Keratinocyte (primary cell): ENCODE measurements at regions not wholly inside any gene's neighbourhood (a gene's known extent, or its start where the extent isn't known, plus 50 kb on each side); places are given as distances from the start of the nearest gene placed in this dataset.

Source experiments
- DNase-seq: peaks from one replicate; pipeline ENCODE4 v3.0.0-alpha.2; 2011; ENCODE audit warnings: low read depth, missing footprints, low spot score
- FAIRE-seq: peaks from 2 replicates; lab custom pipeline; 2011; peaks lifted over from hg19 to GRCh38; lab: Jason Lieb, UNC
- H2AFZ ChIP-seq: 2 replicates; pipeline ENCODE4 v1.6.0; 2012; ENCODE audit warnings: low read length, control low read depth, inconsistent platforms; ENCODE audit not compliant: control insufficient read depth
- H3K27ac ChIP-seq: 2 replicates; pipeline ENCODE4 v1.5.1; 2011; ENCODE audit warnings: low read length; ENCODE audit not compliant: control insufficient read depth, insufficient read depth
- H3K27me3 ChIP-seq: 3 replicates; pipeline ENCODE4 v1.6.0; 2011; ENCODE audit warnings: low read length; ENCODE audit not compliant: control insufficient read depth, insufficient read depth; ENCODE audit errors: extremely low read depth
- H3K36me3 ChIP-seq, 2 experiments: 2 replicates in 1 of 2; 3 replicates in 1 of 2; pipeline ENCODE4 v1.5.1; 2011; ENCODE audit warnings: low read length in 2 of 2, mild to moderate bottlenecking in 1 of 2; ENCODE audit not compliant: control insufficient read depth in 2 of 2, insufficient read depth in 2 of 2; ENCODE audit errors: extremely low read depth in 1 of 2
- H3K4me1 ChIP-seq: 3 replicates; pipeline ENCODE4 v1.5.1; 2011; ENCODE audit warnings: low read length; ENCODE audit not compliant: control insufficient read depth, insufficient read depth; ENCODE audit errors: extremely low read depth
- H3K4me2 ChIP-seq: 3 replicates; pipeline ENCODE4 v1.6.0; 2011; ENCODE audit warnings: low read depth, low read length; ENCODE audit not compliant: control insufficient read depth, insufficient read depth; ENCODE audit errors: extremely low read depth
- H3K4me3 ChIP-seq, 3 experiments: fragments of 200-600 bp in 1 of 3; sonication (generic) in 1 of 3; 2 replicates in 2 of 3; 3 replicates in 1 of 3; pipeline ENCODE4 v1.5.1; 2011 to 2016; ENCODE audit warnings: low read length in 3 of 3, mild to moderate bottlenecking in 3 of 3, control low read depth in 2 of 3, inconsistent platforms in 1 of 3, low read depth in 1 of 3, mixed read lengths in 1 of 3, mixed run types in 1 of 3, moderate library complexity in 1 of 3; ENCODE audit not compliant: control insufficient read depth in 2 of 3, insufficient read depth in 2 of 3; ENCODE audit errors: extremely low read depth in 1 of 3
- H3K79me2 ChIP-seq: 2 replicates; pipeline ENCODE4 v1.6.0; 2012; ENCODE audit warnings: low read length; ENCODE audit not compliant: control insufficient read depth, insufficient read depth
- H3K9ac ChIP-seq: 3 replicates; pipeline ENCODE4 v1.6.0; 2011; ENCODE audit warnings: low read length; ENCODE audit not compliant: control insufficient read depth, insufficient read depth; ENCODE audit errors: extremely low read depth
- H3K9me1 ChIP-seq: 3 replicates; pipeline ENCODE4 v1.6.0; 2011; ENCODE audit warnings: low read length; ENCODE audit not compliant: control insufficient read depth, insufficient read depth; ENCODE audit errors: extremely low read depth
- H3K9me3 ChIP-seq: 2 replicates; pipeline ENCODE4 v1.5.1; 2012; ENCODE audit warnings: low read depth, low read length; ENCODE audit not compliant: control insufficient read depth
- H4K20me1 ChIP-seq: 3 replicates; pipeline ENCODE4 v1.6.0; 2011; ENCODE audit warnings: low read length; ENCODE audit not compliant: control insufficient read depth, insufficient read depth; ENCODE audit errors: extremely low read depth
- CTCF ChIP-seq, 3 experiments: IDR thresholded peaks in 1 of 3; conservative IDR thresholded peaks in 1 of 3; optimal IDR thresholded peaks in 1 of 3; 2 replicates in 2 of 3; 3 replicates in 1 of 3; pipeline versions ENCODE3 to v1.5.1; 2011; ENCODE audit warnings: low read length in 3 of 3, mild to moderate bottlenecking in 3 of 3, moderate library complexity in 2 of 3, control low read depth in 1 of 3, inconsistent platforms in 1 of 3; ENCODE audit not compliant: insufficient read depth in 2 of 3; ENCODE audit errors: extremely low read depth in 1 of 3
- EZH2 ChIP-seq: IDR thresholded peaks from one replicate; pipeline ENCODE4 v1.6.1; 2012; ENCODE audit warnings: inconsistent platforms, mild to moderate bottlenecking, low read length, moderate library complexity
- dilution Hi-C: fragments of 300-500 bp; cut with MboI; formaldehyde crosslinking; loops from one replicate; pipeline ENCODE4 v1.7.0; 2020; ENCODE audit warnings: low sequenced_read_pairs; ENCODE audit not compliant: extremely low pct_ligation_motif_present

GRCh38 chr7:15781944-15782343 lies 95.5 kb upstream of the MEOX2 start:
- Histone ChIP-seq H3K36me3 (no peaks in the 10 kb centered on the region), H3K4me2 (no peak overlapping the region), H3K27ac (no peak overlapping the region), H3K4me3 (no peak overlapping the region), H3K9me1 (no peaks in the 10 kb centered on the region), H3K9me3 (no peaks in the 10 kb centered on the region), H3K4me1 (no peaks in the 10 kb centered on the region), H3K27me3 (no peaks in the 10 kb centered on the region), H2AFZ (no peak overlapping the region), H3K9ac (no peak overlapping the region), H4K20me1 (no peaks in the 10 kb centered on the region), H3K79me2 (no peaks in the 10 kb centered on the region)
- FAIRE-seq (no peak), DNase-seq (no peak)
- dilution Hi-C loops: no loop called here
- TF ChIP-seq CTCF (optimal IDR thresholded peaks at IDR 0.05 in 1 of 3, IDR thresholded peaks at IDR 0.05 in 1 of 3, conservative IDR thresholded peaks at IDR 0.05 in 1 of 3; ENCODE audit: extremely low read depth in 1 of 3, insufficient read depth in 2 of 3, low read length in 3 of 3) (no peak), EZH2 (no peak)

- Histone ChIP-seq H3K4me2 (no peak overlapping the region), H3K9ac (no peak overlapping the region), H2AFZ (no peak overlapping the region), H4K20me1 (no peaks in the 10 kb centered on the region), H3K4me3 (no peak overlapping the region), H3K9me3 (no peaks in the 10 kb centered on the region), H3K4me1 (no peaks in the 10 kb centered on the region), H3K36me3 (no peaks in the 10 kb centered on the region), H3K27me3 (no peaks in the 10 kb centered on the region), H3K27ac (no peak overlapping the region), H3K9me1 (no peaks in the 10 kb centered on the region), H3K79me2 (no peaks in the 10 kb centered on the region)
- dilution Hi-C loops: no loop called here
- no peak for FAIRE-seq
- TF ChIP-seq EZH2 (no peak), CTCF (optimal IDR thresholded peaks at IDR 0.05 in 1 of 3, IDR thresholded peaks at IDR 0.05 in 1 of 3, conservative IDR thresholded peaks at IDR 0.05 in 1 of 3; ENCODE audit: extremely low read depth in 1 of 3, insufficient read depth in 2 of 3, low read length in 3 of 3) (no peak)
- no peak for DNase-seq
Observed at GRCh38 chr7:15780271-15780670, 93.8 kb upstream of the MEOX2 start.
